Fibroblast of lung (primary cell): ENCODE measurements at regions not wholly inside any gene's neighbourhood (a gene's known extent, or its start where the extent isn't known, plus 50 kb on each side); places are given as distances from the start of the nearest gene placed in this dataset.

Experiments used
- DNase-seq, 2 donors: peaks; one replicate each; pipeline versions ENCODE4 v3.0.0 to v3.0.0-alpha.2; 2010; ENCODE audit warnings: low read depth in 2 of 2
- H2AFZ ChIP-seq: 2 replicates; pipeline ENCODE4 v1.5.1; 2012; ENCODE audit warnings: low read length, control low read depth, inconsistent platforms
- H3K27ac ChIP-seq: 2 replicates; pipeline ENCODE4 v1.5.1; 2011; ENCODE audit warnings: low read length, control low read depth; ENCODE audit not compliant: insufficient read depth
- H3K27me3 ChIP-seq: 2 replicates; pipeline ENCODE4 v1.5.1; 2011; ENCODE audit warnings: mild to moderate bottlenecking, low read length; ENCODE audit not compliant: control insufficient read depth, insufficient read depth
- H3K36me3 ChIP-seq: 2 replicates; pipeline ENCODE4 v1.5.1; 2011; ENCODE audit warnings: low read length; ENCODE audit not compliant: control insufficient read depth, insufficient read depth
- H3K4me1 ChIP-seq: 2 replicates; pipeline ENCODE4 v1.5.1; 2011; ENCODE audit warnings: low read length; ENCODE audit not compliant: control insufficient read depth, insufficient read depth; ENCODE audit errors: extremely low read depth
- H3K4me2 ChIP-seq: 2 replicates; pipeline ENCODE4 v1.5.1; 2011; ENCODE audit warnings: low read length, control low read depth; ENCODE audit not compliant: insufficient read depth; ENCODE audit errors: extremely low read depth
- H3K4me3 ChIP-seq, 4 experiments: fragments of 200-600 bp in 1 of 4; sonication (generic) in 1 of 4; replicated peaks in 1 of 4; 2 replicates each; pipeline ENCODE4 v1.5.1; 2011 to 2016; ENCODE audit warnings: low read length in 4 of 4, low read depth in 3 of 4, mild to moderate bottlenecking in 3 of 4, control low read depth in 2 of 4, inconsistent platforms in 1 of 4, mixed read lengths in 1 of 4; ENCODE audit not compliant: insufficient read depth in 1 of 4; ENCODE audit errors: control extremely low read depth in 1 of 4
- H3K79me2 ChIP-seq: 2 replicates; pipeline ENCODE4 v1.5.1; 2012; ENCODE audit warnings: mild to moderate bottlenecking, low read length, inconsistent platforms; ENCODE audit not compliant: control insufficient read depth, insufficient read depth
- H3K9ac ChIP-seq: 2 replicates; pipeline ENCODE4 v1.5.1; 2011; ENCODE audit warnings: mild to moderate bottlenecking, low read length, control low read depth; ENCODE audit not compliant: insufficient read depth
- H3K9me3 ChIP-seq: 2 replicates; pipeline ENCODE4 v1.5.1; 2012; ENCODE audit warnings: low read depth, low read length; ENCODE audit not compliant: control insufficient read depth, insufficient read depth
- H4K20me1 ChIP-seq: 2 replicates; pipeline ENCODE4 v1.5.1; 2011; ENCODE audit warnings: low read length; ENCODE audit not compliant: control insufficient read depth, insufficient read depth; ENCODE audit errors: extremely low read depth
- CTCF ChIP-seq, 2 donors: IDR thresholded peaks in 1 of 2; conservative IDR thresholded peaks in 1 of 2; 1 replicate in 1 of 2; 2 replicates in 1 of 2; pipeline ENCODE4 v1.5.1; 2011 to 2012; ENCODE audit warnings: low read length in 2 of 2, control low read depth in 1 of 2, inconsistent platforms in 1 of 2, low read depth in 1 of 2, mild to moderate bottlenecking in 1 of 2
- EZH2 ChIP-seq: IDR thresholded peaks from 2 replicates; pipeline ENCODE4 v1.5.1; 2012; ENCODE audit warnings: low read length, control low read depth, mild to moderate bottlenecking; ENCODE audit errors: missing control alignments

- Histone ChIP-seq H3K27ac (no peak overlapping the region), H3K9ac (no peak overlapping the region), H4K20me1 (no peaks in the 10 kb centered on the region), H3K4me1 (peaks cover 6% of the 10 kb centered on the region), H3K9me3 (no peaks in the 10 kb centered on the region), H3K36me3 (no peaks in the 10 kb centered on the region), H3K27me3 (no peaks in the 10 kb centered on the region), H3K4me2 (peak overlapping the region; percentile 25), H2AFZ (no peak overlapping the region), H3K4me3 (no peak overlapping the region), H3K79me2 (no peaks in the 10 kb centered on the region)
- TF ChIP-seq CTCF (conservative IDR thresholded peaks at IDR 0.05 in 1 of 2, IDR thresholded peaks at IDR 0.05 in 1 of 2; ENCODE audit: low read depth in 1 of 2, low read length in 2 of 2) (no peak), EZH2 (no peak)
- peak; percentile 69 to 76 for DNase-seq
Observed at GRCh38 chr9:115808695-115809094, 344.9 kb upstream of the PAPPA start.

DNA sequence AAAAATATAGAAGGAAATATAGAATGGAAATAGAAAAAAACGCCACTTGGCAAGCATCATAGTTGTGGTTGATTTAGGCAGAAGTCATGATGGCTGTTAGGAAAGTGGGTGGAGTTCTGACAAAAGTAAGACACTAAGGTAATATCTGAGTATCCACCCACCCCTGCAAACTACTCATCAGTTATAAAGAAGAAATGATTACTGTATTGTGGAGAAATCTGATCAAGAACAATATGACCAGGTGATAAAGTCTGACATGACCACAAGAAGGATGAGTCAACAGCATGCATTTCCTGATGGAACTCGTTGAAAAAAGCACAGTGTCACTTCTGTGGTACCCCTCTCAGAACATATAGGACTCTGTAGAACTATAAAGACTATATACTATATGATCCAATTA, 343.4 kb upstream of the PAPPA start:
- TF ChIP-seq CTCF (conservative IDR thresholded peaks at IDR 0.05 in 1 of 2, IDR thresholded peaks at IDR 0.05 in 1 of 2; ENCODE audit: low read depth in 1 of 2, low read length in 2 of 2) = no peak
- H3K4me1 ChIP-seq = peaks cover 6% of the 10 kb centered on the region
- no peak overlapping the region for H3K9ac ChIP-seq
- no peak for DNase-seq
- H4K20me1 ChIP-seq = no peaks in the 10 kb centered on the region
- H3K4me3 ChIP-seq = no peak overlapping the region
- H3K4me2 ChIP-seq = no peak overlapping the region
- H2AFZ ChIP-seq = no peak overlapping the region
- no peaks in the 10 kb centered on the region for H3K9me3 ChIP-seq
- H3K79me2 ChIP-seq = no peaks in the 10 kb centered on the region
- no peaks in the 10 kb centered on the region for H3K27me3 ChIP-seq
- H3K27ac ChIP-seq = no peak overlapping the region
- H3K36me3 ChIP-seq = no peaks in the 10 kb centered on the region

DNA sequence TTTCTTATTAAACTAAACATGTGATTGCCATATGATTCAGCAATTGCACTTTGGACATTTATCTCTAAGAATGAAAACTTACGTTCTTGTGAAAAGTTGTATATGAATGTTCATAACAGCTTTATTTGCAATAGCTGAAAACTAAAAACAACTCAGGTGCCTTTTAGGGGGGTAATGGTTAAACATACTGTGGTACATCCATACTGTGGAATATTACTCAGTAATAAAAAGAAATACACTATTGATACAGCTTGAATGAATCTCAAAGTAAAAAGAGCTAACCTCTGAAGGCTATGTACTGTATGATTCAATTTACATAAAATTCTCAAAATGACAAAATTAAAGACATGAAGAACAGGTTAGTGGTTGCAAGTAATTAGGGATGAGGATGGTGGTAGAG, 339.5 kb upstream of the PAPPA start:
- H3K27me3 ChIP-seq = no peaks in the 10 kb centered on the region
- peaks cover under 1% of the 10 kb centered on the region for H3K4me1 ChIP-seq
- H3K9ac ChIP-seq = no peak overlapping the region
- no peak overlapping the region for H3K4me3 ChIP-seq
- no peaks in the 10 kb centered on the region for H4K20me1 ChIP-seq
- H3K79me2 ChIP-seq = no peaks in the 10 kb centered on the region
- DNase-seq = no peak
- TF ChIP-seq CTCF (conservative IDR thresholded peaks at IDR 0.05 in 1 of 2, IDR thresholded peaks at IDR 0.05 in 1 of 2; ENCODE audit: low read depth in 1 of 2, low read length in 2 of 2) = no peak
- no peak for TF ChIP-seq EZH2
- H2AFZ ChIP-seq = no peak overlapping the region
- no peak overlapping the region for H3K27ac ChIP-seq
- H3K36me3 ChIP-seq = no peaks in the 10 kb centered on the region
- H3K9me3 ChIP-seq = no peaks in the 10 kb centered on the region
- H3K4me2 ChIP-seq = no peak overlapping the region
